HG03558 (cell line): ENCODE measurements at regions not wholly inside any gene's neighbourhood (a gene's known extent, or its start where the extent isn't known, plus 50 kb on each side); places are given as distances from the start of the nearest gene placed in this dataset.

Experiments
- ATAC-seq: cut with Tn5 transposase; IDR thresholded peaks from one replicate; pipeline ENCODE4 v1.9.1; 2021; ENCODE audit warnings: moderate number of reproducible peaks; ENCODE audit not compliant: unreplicated experiment; ENCODE audit errors: extremely low read depth

GRCh38 chr4:81623434-81623833, 151.7 kb upstream of the RASGEF1B start:
- ATAC-seq: no peak

DNA sequence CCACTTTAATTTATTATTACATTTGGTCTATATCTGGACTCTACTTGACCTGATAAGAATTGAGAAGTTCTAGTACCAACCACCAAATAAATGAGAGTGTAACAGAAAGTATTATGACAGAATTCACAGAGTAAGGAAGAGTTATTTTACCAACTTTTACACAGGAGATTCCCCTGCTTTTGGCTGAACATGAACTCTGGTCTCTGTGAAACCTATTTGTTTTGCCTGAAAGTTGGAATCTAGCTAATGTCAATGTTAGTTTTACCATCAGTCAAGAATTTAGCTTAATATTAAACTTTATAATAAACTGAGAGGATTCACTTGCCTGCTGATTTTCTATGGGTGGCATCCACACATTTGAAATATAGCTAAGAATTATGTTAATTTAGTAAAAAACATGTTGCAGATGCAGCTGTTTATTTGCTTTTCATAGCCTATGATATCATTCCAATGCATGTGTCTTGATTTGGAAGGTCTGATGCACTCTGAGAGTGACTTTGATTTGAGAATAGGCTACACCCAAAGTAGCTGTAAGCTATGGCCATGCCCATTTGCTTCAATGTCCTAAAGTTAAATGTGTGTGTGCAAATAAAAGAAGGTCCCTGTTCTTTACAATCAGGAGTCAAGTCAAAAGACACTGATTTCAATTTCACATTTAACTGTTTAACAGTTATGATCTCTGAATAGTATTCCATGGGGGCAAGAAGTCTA, 150.9 kb upstream of the RASGEF1B start:
- ATAC-seq: no peak

GRCh38 chr4:81622028-81622427, 150.3 kb upstream of the RASGEF1B start:
- ATAC-seq: no peak

DNA sequence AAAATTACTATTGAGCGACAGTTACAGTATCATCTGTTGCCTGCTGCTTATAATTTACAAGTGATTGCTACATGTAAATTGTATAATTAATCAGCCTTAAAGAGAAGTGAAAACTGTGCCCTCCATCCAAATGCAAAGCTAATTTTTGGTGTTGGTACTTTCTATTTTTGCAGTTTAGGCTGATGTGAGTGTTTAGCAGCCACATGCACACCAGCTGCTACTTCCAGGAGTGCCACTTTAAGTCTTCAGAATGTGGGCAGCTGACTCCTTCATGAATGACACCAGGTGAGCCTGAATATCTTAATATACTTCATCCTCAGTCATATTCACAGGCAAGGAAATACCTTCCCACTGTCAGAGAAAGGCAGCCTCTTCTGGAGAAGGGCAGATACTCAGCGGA, 149.8 kb upstream of the RASGEF1B start:
- ATAC-seq: no peak

DNA sequence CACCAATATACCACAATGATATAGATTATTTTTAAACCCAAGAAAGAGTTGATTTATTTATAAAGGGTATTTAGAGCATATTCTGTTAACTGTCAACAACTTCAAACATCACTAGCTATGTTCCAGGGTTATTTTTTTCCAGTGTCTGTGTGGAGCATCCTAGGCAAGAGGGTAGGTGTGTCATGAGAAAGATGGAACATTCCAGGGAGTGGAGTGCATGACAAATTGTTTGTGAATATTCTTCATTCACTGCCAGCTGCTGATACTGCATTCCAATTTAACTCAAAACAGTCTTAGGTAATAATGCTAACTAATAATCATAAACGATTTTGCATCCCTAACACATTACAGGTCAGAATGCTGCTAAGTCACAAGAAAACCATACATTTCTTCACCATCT, 148.7 kb upstream of the RASGEF1B start:
- no peak for ATAC-seq

GRCh38 chr4:81617545-81617944, 145.8 kb upstream of the RASGEF1B start:
- ATAC-seq: no peak

DNA sequence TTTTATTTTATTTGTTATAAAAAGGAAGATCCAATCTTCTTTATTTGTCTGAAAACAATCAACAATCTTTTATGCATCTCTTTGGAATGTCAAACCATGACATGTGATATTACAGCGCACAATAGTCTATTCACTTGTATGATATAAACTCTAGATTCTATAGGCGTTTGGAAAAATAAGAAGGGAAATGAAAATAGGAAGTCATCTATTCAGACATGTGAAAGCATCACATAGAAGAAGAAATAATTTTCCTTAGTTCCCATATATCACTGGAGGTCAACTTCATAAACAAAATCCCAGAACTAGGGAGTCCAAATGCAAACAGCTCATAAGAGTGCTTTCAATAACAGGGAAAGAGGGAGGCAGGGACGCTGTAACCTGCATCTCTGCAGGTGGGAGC, 139.5 kb upstream of the RASGEF1B start:
- ATAC-seq: no peak

DNA sequence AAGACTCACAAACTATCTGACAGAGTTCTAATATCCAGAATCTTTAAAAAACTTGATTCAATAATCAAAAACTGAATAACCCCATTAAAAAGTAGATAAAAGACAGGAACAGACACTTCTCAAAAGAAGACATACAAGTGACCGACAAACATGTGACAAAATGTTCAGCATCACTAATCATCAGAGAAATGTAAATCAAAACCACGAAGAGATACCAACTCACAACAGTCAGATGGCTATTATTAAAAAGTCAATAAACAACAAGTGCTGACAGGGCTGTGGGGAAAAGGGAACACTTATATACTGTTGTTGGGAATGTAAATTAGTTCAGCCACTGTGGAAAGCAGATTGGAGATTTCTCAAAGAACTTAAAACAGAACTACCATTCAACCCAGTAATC, 138.1 kb upstream of the RASGEF1B start:
- ATAC-seq: no peak

- ATAC-seq: no peak
These were observed 136.2 kb upstream of the RASGEF1B start for GRCh38 chr4:81607950-81608349.

GRCh38 chr4:81606801-81607501, 135.2 kb upstream of the RASGEF1B start:
- no peak for ATAC-seq

- no peak for ATAC-seq
These were observed 134.5 kb upstream of the RASGEF1B start for GRCh38 chr4:81606166-81606565.

DNA sequence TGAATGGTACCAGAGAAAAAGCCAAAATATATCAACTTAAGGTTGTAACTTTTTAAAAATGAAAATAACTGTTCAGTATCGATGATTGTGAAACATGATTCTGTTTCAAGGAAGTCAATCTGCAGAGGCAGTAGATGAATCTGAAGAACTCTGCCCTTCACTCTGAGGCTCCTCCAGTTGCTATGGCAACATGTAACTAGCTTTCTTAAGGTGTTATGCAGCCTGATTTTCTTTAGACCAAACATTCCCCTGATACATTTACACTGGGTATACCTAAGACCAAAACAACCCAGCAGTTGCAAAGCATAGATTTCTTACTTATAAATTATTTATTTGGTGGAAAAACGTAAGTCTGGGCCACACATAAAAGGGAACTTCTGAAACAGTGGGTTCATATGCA, 133.6 kb upstream of the RASGEF1B start:
- no peak for ATAC-seq

GRCh38 chr4:81604683-81605218, 133.0 kb upstream of the RASGEF1B start:
- no peak for ATAC-seq

DNA sequence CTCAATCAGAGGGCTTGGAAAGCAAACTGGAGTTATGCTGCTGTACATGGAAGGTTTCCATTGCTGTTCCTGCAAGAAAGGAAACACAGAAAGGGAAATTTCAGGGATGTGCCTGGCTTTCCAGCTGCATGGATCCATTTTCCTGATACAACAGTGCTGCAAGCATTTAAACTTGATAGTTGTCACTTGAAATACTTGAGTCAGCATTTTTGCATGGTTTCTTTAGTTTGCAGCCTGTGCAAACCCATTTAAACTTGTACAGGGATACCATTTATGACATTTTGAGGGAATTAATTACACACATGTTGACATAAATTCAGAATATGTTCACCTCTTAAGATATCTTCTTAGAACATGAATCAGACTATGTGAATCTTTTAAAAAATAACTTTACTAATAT, 131.1 kb upstream of the RASGEF1B start:
- no peak for ATAC-seq

DNA sequence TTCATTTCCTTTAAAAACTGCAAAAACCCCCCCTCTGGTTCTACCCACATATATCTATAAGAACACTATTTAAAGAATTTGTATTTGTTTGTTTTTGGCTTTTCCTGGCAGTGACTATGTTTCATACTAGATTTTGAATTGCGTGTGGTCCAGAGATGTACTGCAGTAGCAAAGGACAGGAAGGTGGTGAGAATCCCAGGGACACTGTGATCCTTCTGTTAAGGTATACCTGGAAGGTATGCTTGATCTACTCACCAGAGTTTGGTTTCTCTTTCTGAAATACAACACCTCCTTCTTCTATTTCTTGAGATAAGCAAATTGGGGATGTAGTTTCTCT, 129.6 kb upstream of the RASGEF1B start:
- no peak for ATAC-seq

GRCh38 chr4:81600520-81601357, 129.0 kb upstream of the RASGEF1B start:
- ATAC-seq: no peak

DNA sequence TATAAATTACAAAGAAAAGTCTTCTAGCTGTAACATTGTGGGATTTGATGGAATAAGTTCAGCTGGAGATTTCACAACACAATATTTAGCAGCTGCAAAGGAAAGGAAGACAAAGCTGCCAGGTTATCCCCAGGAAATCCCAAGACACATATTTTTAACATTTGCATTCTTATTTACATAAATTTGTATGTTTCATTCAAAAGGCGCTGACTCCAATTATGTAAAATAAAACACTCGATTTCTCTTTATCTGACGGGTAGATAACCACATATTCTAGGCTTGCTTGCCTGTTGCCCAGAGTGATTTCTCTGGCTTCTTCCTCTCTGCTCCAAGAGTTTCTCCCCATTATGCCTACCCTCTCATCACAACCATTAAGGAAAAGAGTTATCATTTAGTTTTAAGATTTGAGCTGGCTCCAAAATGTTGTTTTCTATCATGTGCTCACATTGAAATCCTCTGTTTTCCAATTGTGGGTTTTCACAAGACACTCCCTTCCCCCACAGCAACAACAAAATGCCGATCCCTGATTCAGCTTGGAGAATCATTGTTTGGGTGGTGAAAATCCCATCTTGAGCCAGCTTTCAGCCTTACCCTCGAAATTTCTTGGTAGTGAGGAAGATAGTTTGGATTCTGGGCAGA, 128.2 kb upstream of the RASGEF1B start:
- no peak for ATAC-seq

- no peak for ATAC-seq
These were observed 124.3 kb upstream of the RASGEF1B start for GRCh38 chr4:81595798-81596610.

GRCh38 chr4:81595287-81595686, 123.6 kb upstream of the RASGEF1B start:
- no peak for ATAC-seq
